ENCODE measurements at regions not wholly inside any gene's neighbourhood (a gene's known extent, or its start where the extent isn't known, plus 50 kb on each side); places are given as distances from the start of the nearest gene placed in this dataset.
"Not testable (repeated sequence)": the region's sequence is repeated elsewhere in the genome, so short reads cannot be mapped to it uniquely, and the experiment has no call there.

- not testable (repeated sequence) for H3K4me1 Mint-ChIP-seq; H3K4me3 ChIP-seq (ENCODE audit: low read length); H3K27ac ChIP-seq (ENCODE audit: low read depth, low read length); H3K4me1 ChIP-seq (ENCODE audit: control insufficient read depth, insufficient read depth, low read length); H3K27ac Mint-ChIP-seq; H3K36me3 Mint-ChIP-seq (ENCODE audit: low read depth); H3K9me3 ChIP-seq (ENCODE audit: control insufficient read depth, low read length); H3K27me3 ChIP-seq (ENCODE audit: control insufficient read depth, insufficient read depth, low read length, poor library complexity, severe bottlenecking); DNase-seq; H3K9ac ChIP-seq (ENCODE audit: extremely low read depth, low read length, poor library complexity, severe bottlenecking); H3K4me3 Mint-ChIP-seq; H3K36me3 ChIP-seq (ENCODE audit: control insufficient read depth, insufficient read depth, low read length); H3K27me3 Mint-ChIP-seq (ENCODE audit: insufficient read depth)
- WGBS, 2 experiments (ENCODE audit: insufficient coverage in 1 of 2, insufficient read length in 1 of 2) = 52% methylated on average over 1 of the region's 1 CpG; no CpG with 5 or more reads in 1 of the 2 experiments
- peaks cover 72% of the 10 kb centered on the region for H3K9me3 Mint-ChIP-seq
Measured at GRCh38 chr10:42232955-42233354, 405.4 kb downstream of the ZNF33B start.

GRCh38 chr10:42230812-42231211 is 407.6 kb downstream of the ZNF33B start:
- H3K36me3 ChIP-seq (ENCODE audit: control insufficient read depth, insufficient read depth, low read length); H3K9ac ChIP-seq (ENCODE audit: extremely low read depth, low read length, poor library complexity, severe bottlenecking); H3K4me3 Mint-ChIP-seq; H3K4me1 Mint-ChIP-seq; DNase-seq; H3K9me3 ChIP-seq (ENCODE audit: control insufficient read depth, low read length); H3K27me3 Mint-ChIP-seq (ENCODE audit: insufficient read depth); H3K4me1 ChIP-seq (ENCODE audit: control insufficient read depth, insufficient read depth, low read length); H3K27ac ChIP-seq (ENCODE audit: low read depth, low read length); H3K4me3 ChIP-seq (ENCODE audit: low read length); H3K27me3 ChIP-seq (ENCODE audit: control insufficient read depth, insufficient read depth, low read length, poor library complexity, severe bottlenecking); H3K27ac Mint-ChIP-seq: not testable (repeated sequence)
- H3K36me3 Mint-ChIP-seq (ENCODE audit: low read depth) = peaks cover 22% of the 10 kb centered on the region
- peaks cover 76% of the 10 kb centered on the region for H3K9me3 Mint-ChIP-seq
- WGBS, 2 experiments (ENCODE audit: insufficient coverage in 1 of 2, insufficient read length in 1 of 2) = 75% methylated on average over 4 of the region's 4 CpGs; no CpG with 5 or more reads in 1 of the 2 experiments

- peaks cover 73% of the 10 kb centered on the region for H3K9me3 Mint-ChIP-seq
- not testable (repeated sequence) for H3K27me3 ChIP-seq (ENCODE audit: control insufficient read depth, insufficient read depth, low read length, poor library complexity, severe bottlenecking); H3K27ac ChIP-seq (ENCODE audit: low read depth, low read length); H3K4me1 ChIP-seq (ENCODE audit: control insufficient read depth, insufficient read depth, low read length); H3K4me3 ChIP-seq (ENCODE audit: low read length); H3K27me3 Mint-ChIP-seq (ENCODE audit: insufficient read depth); H3K27ac Mint-ChIP-seq; H3K9ac ChIP-seq (ENCODE audit: extremely low read depth, low read length, poor library complexity, severe bottlenecking); H3K4me1 Mint-ChIP-seq; H3K36me3 ChIP-seq (ENCODE audit: control insufficient read depth, insufficient read depth, low read length); H3K4me3 Mint-ChIP-seq; H3K9me3 ChIP-seq (ENCODE audit: control insufficient read depth, low read length); DNase-seq
- 11 to 52% methylated on average over 1 to 2 of the region's 2 CpGs for WGBS, 2 experiments (ENCODE audit: insufficient coverage in 1 of 2, insufficient read length in 1 of 2)
- peaks cover 22% of the 10 kb centered on the region for H3K36me3 Mint-ChIP-seq (ENCODE audit: low read depth)
Measured at GRCh38 chr10:42230115-42230514, 408.3 kb downstream of the ZNF33B start.

GRCh38 chr10:42227859-42228258 is 410.5 kb downstream of the ZNF33B start:
- H3K9ac ChIP-seq (ENCODE audit: extremely low read depth, low read length, poor library complexity, severe bottlenecking); H3K27me3 Mint-ChIP-seq (ENCODE audit: insufficient read depth); H3K27ac Mint-ChIP-seq; H3K4me1 Mint-ChIP-seq; H3K27me3 ChIP-seq (ENCODE audit: control insufficient read depth, insufficient read depth, low read length, poor library complexity, severe bottlenecking); H3K27ac ChIP-seq (ENCODE audit: low read depth, low read length); DNase-seq; H3K4me1 ChIP-seq (ENCODE audit: control insufficient read depth, insufficient read depth, low read length); H3K4me3 ChIP-seq (ENCODE audit: low read length); H3K4me3 Mint-ChIP-seq; H3K36me3 ChIP-seq (ENCODE audit: control insufficient read depth, insufficient read depth, low read length): not testable (repeated sequence)
- H3K9me3 ChIP-seq (ENCODE audit: control insufficient read depth, low read length) = peaks cover 10% of the 10 kb centered on the region
- peaks cover 22% of the 10 kb centered on the region for H3K36me3 Mint-ChIP-seq (ENCODE audit: low read depth)
- peaks cover 70% of the 10 kb centered on the region for H3K9me3 Mint-ChIP-seq

- not testable (repeated sequence) for H3K4me3 Mint-ChIP-seq; H3K27me3 ChIP-seq (ENCODE audit: control insufficient read depth, insufficient read depth, low read length, poor library complexity, severe bottlenecking); DNase-seq; H3K4me3 ChIP-seq (ENCODE audit: low read length); H3K36me3 ChIP-seq (ENCODE audit: control insufficient read depth, insufficient read depth, low read length); H3K36me3 Mint-ChIP-seq (ENCODE audit: low read depth); H3K27me3 Mint-ChIP-seq (ENCODE audit: insufficient read depth); H3K4me1 Mint-ChIP-seq; H3K27ac Mint-ChIP-seq; H3K4me1 ChIP-seq (ENCODE audit: control insufficient read depth, insufficient read depth, low read length); H3K27ac ChIP-seq (ENCODE audit: low read depth, low read length); H3K9ac ChIP-seq (ENCODE audit: extremely low read depth, low read length, poor library complexity, severe bottlenecking)
- H3K9me3 ChIP-seq (ENCODE audit: control insufficient read depth, low read length) = peaks cover 14% of the 10 kb centered on the region
- H3K9me3 Mint-ChIP-seq = peaks cover 58% of the 10 kb centered on the region
- WGBS, 2 experiments (ENCODE audit: insufficient coverage in 1 of 2, insufficient read length in 1 of 2) = 41 to 94% methylated on average over 2 to 3 of the region's 3 CpGs
Measured at GRCh38 chr10:42193588-42193987, 444.8 kb downstream of the ZNF33B start.
